DOHH2 (cell line): ENCODE measurements at regions not wholly inside any gene's neighbourhood (a gene's known extent, or its start where the extent isn't known, plus 50 kb on each side); places are given as distances from the start of the nearest gene placed in this dataset.

ENCODE experiments used
- H3F3A ChIP-seq: fragments of 200-600 bp; sonication (generic), shearing (Covaris generic); 2 replicates; pipeline ENCODE4 v1.6.0; 2016; ENCODE audit warnings: antibody characterized with exemption, mild to moderate bottlenecking; ENCODE audit not compliant: control insufficient read depth, insufficient read depth
- H3K27ac ChIP-seq: fragments of 200-600 bp; sonication (generic); 2 replicates; pipeline ENCODE4 v1.5.1; 2014; ENCODE audit warnings: low read depth, mild to moderate bottlenecking, low read length, moderate library complexity
- H3K27me3 ChIP-seq: fragments of 200-600 bp; sonication (generic); 2 replicates; pipeline ENCODE4 v1.6.1; 2014; ENCODE audit warnings: mild to moderate bottlenecking, low read length, mixed read lengths; ENCODE audit not compliant: control insufficient read depth
- H3K36me3 ChIP-seq: fragments of 200-600 bp; sonication (generic); 2 replicates; pipeline ENCODE4 v1.6.1; 2014; ENCODE audit warnings: mild to moderate bottlenecking, low read length, moderate library complexity, mixed read lengths; ENCODE audit not compliant: control insufficient read depth
- H3K4me1 ChIP-seq: fragments of 200-600 bp; sonication (generic); 2 replicates; pipeline ENCODE4 v1.6.1; 2014; ENCODE audit warnings: mild to moderate bottlenecking, low read length, mixed read lengths; ENCODE audit not compliant: control insufficient read depth
- H3K4me2 ChIP-seq: fragments of 200-600 bp; sonication (generic); 2 replicates; pipeline ENCODE4 v1.6.0; 2014; ENCODE audit warnings: mild to moderate bottlenecking, low read length, moderate library complexity
- H3K4me3 ChIP-seq: fragments of 200-600 bp; sonication (generic); 2 replicates; pipeline ENCODE4 v1.5.1; 2014; ENCODE audit warnings: mild to moderate bottlenecking, low read length, mixed read lengths
- H3K79me2 ChIP-seq: fragments of 200-600 bp; sonication (generic); 2 replicates; pipeline ENCODE4 v1.6.1; 2014; ENCODE audit warnings: mild to moderate bottlenecking, low read length, mixed read lengths; ENCODE audit not compliant: control insufficient read depth
- H3K9me2 ChIP-seq: fragments of 200-600 bp; sonication (generic); replicated peaks from 2 replicates; pipeline ENCODE4 v1.6.1; 2014; ENCODE audit warnings: mild to moderate bottlenecking, low read length, mixed read lengths; ENCODE audit not compliant: control insufficient read depth
- H3K9me3 ChIP-seq: fragments of 200-600 bp; sonication (generic); 2 replicates; pipeline ENCODE4 v1.6.1; 2014; ENCODE audit warnings: antibody characterized with exemption, low read length, mixed read lengths; ENCODE audit not compliant: control insufficient read depth, insufficient read depth
- H4K20me1 ChIP-seq: fragments of 200-600 bp; sonication (generic); 2 replicates; pipeline ENCODE4 v1.6.0; 2014; ENCODE audit warnings: low read depth, mild to moderate bottlenecking, antibody characterized with exemption, low read length, moderate library complexity; ENCODE audit not compliant: control insufficient read depth, insufficient read depth
- CTCF ChIP-seq: fragments of 200-600 bp; sonication (generic); IDR thresholded peaks from one replicate; pipeline ENCODE4 v1.5.1; 2014; ENCODE audit warnings: antibody characterized with exemption, mild to moderate bottlenecking, low read depth, low read length; ENCODE audit not compliant: poor library complexity, severe bottlenecking
- EZH2phosphoT487 ChIP-seq: fragments of 200-600 bp; sonication (generic); IDR thresholded peaks from 2 replicates; pipeline ENCODE4 v1.6.1; 2017; ENCODE audit warnings: borderline replicate concordance, mild to moderate bottlenecking, antibody characterized with exemption, low read length, moderate library complexity, mixed read lengths

- H3K9me3 ChIP-seq, result no peaks in the 10 kb centered on the region
- no peaks in the 10 kb centered on the region for H3K79me2 ChIP-seq
- no peaks in the 10 kb centered on the region for H3K9me2 ChIP-seq
- no peaks in the 10 kb centered on the region for H4K20me1 ChIP-seq
- H3K27me3 ChIP-seq, result no peaks in the 10 kb centered on the region
- H3K4me3 ChIP-seq, result no peak overlapping the region
- no peak for TF ChIP-seq CTCF
- H3K4me1 ChIP-seq, result no peaks in the 10 kb centered on the region
- no peaks in the 10 kb centered on the region for H3F3A ChIP-seq
- H3K27ac ChIP-seq, result no peak overlapping the region
- H3K36me3 ChIP-seq, result no peaks in the 10 kb centered on the region
- H3K4me2 ChIP-seq, result no peak overlapping the region
Observed at GRCh38 chr3:168820810-168821415, 725.2 kb upstream of the GOLIM4 start.

- no peaks in the 10 kb centered on the region for H3K27me3 ChIP-seq
- no peaks in the 10 kb centered on the region for H3F3A ChIP-seq
- H3K9me2 ChIP-seq, result no peaks in the 10 kb centered on the region
- no peaks in the 10 kb centered on the region for H4K20me1 ChIP-seq
- no peaks in the 10 kb centered on the region for H3K9me3 ChIP-seq
- no peak overlapping the region for H3K4me3 ChIP-seq
- H3K27ac ChIP-seq, result no peak overlapping the region
- no peaks in the 10 kb centered on the region for H3K79me2 ChIP-seq
- H3K4me2 ChIP-seq, result no peak overlapping the region
- TF ChIP-seq CTCF (no peak), EZH2phosphoT487 (no peak)
- H3K36me3 ChIP-seq, result no peaks in the 10 kb centered on the region
- H3K4me1 ChIP-seq, result no peaks in the 10 kb centered on the region
Observed at GRCh38 chr3:168817177-168817576, 721.5 kb upstream of the GOLIM4 start.

- Histone ChIP-seq H3K4me3 (no peak overlapping the region), H3K36me3 (no peaks in the 10 kb centered on the region), H3K4me2 (no peak overlapping the region), H3K27me3 (no peaks in the 10 kb centered on the region), H3K4me1 (no peaks in the 10 kb centered on the region), H3K79me2 (no peaks in the 10 kb centered on the region), H3K27ac (no peak overlapping the region), H3F3A (no peaks in the 10 kb centered on the region), H3K9me3 (no peaks in the 10 kb centered on the region), H4K20me1 (no peaks in the 10 kb centered on the region), H3K9me2 (no peaks in the 10 kb centered on the region)
- no peak for TF ChIP-seq CTCF
- no peak for TF ChIP-seq EZH2phosphoT487
Observed at GRCh38 chr3:168815946-168816345, 720.2 kb upstream of the GOLIM4 start.
